Right lobe of liver (tissue), 6 donors: ENCODE measurements at regions not wholly inside any gene's neighbourhood (a gene's known extent, or its start where the extent isn't known, plus 50 kb on each side); places are given as distances from the start of the nearest gene placed in this dataset.

ENCODE experiments used
- ATAC-seq, 4 donors: fragments of 200-7000 bp; cut with Tn5 transposase; one replicate each; pipeline ENCODE4 v1.9.1; 2020; ENCODE audit warnings: mild to moderate bottlenecking in 4 of 4, moderate library complexity in 4 of 4
- DNase-seq, 3 donors: peaks; one replicate each; pipeline ENCODE4 v3.0.0-alpha.2; 2020
- H3K27ac ChIP-seq, 3 donors: fragments of 200-600 bp; one replicate each; pipeline ENCODE4 v1.8.0; 2022
- H3K27me3 ChIP-seq, 2 donors: fragments of 200-600 bp; one replicate each; pipeline ENCODE4 v1.8.0; 2022
- H3K36me3 ChIP-seq, 4 donors: fragments of 200-600 bp; sonication (generic) in 1 of 4; one replicate each; pipeline versions ENCODE4 v1.5.1 to v1.8.0; 2017 to 2022; ENCODE audit warnings: control low read depth in 1 of 4
- H3K4me1 ChIP-seq, 4 donors: fragments of 200-600 bp; sonication (generic) in 1 of 4; one replicate each; pipeline versions ENCODE4 v1.5.1 to v1.8.0; 2017 to 2022; ENCODE audit warnings: control low read depth in 1 of 4
- H3K4me3 ChIP-seq, 3 donors: fragments of 200-600 bp; one replicate each; pipeline ENCODE4 v1.8.0; 2022
- H3K9me3 ChIP-seq, 4 donors: fragments of 200-600 bp; sonication (generic) in 1 of 4; one replicate each; pipeline versions ENCODE4 v1.5.1 to v1.8.0; 2017 to 2022; ENCODE audit warnings: control low read depth in 1 of 4
- CTCF ChIP-seq, 4 donors: fragments of 200-600 bp in 3 of 4; fragments of 450-650 bp in 1 of 4; IDR thresholded peaks; one replicate each; pipeline versions ENCODE4 v1.5.1 to v1.8.0; 2016 to 2022; ENCODE audit warnings: antibody characterized with exemption in 4 of 4, mild to moderate bottlenecking in 2 of 4
- POLR2A ChIP-seq: fragments of 450-650 bp; IDR thresholded peaks from one replicate; pipeline ENCODE4 v1.6.1; 2017; ENCODE audit warnings: antibody characterized with exemption, mild to moderate bottlenecking
- WGBS: methylation state at CpG from one replicate; pipeline ENCODE4 v1.1.6; 2018; ENCODE audit warnings: low coverage, low lambda C conversion rate; ENCODE audit not compliant: insufficient coverage; ENCODE audit errors: missing lambda C conversion rate; 5-methylcytosine and 5-hydroxymethylcytosine counted together
- intact Hi-C, 2 donors: fragments of 100-400 bp; cut with DNase I; formaldehyde crosslinking; loops; one replicate each; pipeline versions ENCODE4 v1.11.2 to v1.14.1; 2022
- donor health status: DM: no; HTN: yes; CAD: no.
- donor health status: DM: no; HTN: no; CAD: no.
- donor health status: DM: no; HTN: no; CAD: no.
- donor health status: DM: no; HTN: yes; CAD: no.
- donor health status: DM: no; HTN: yes; CAD: no.

- Histone ChIP-seq H3K4me3 (no peak overlapping the region), H3K4me1 (no peaks in the 10 kb centered on the region), H3K36me3 (no peaks in the 10 kb centered on the region), H3K9me3 (no peaks in the 10 kb centered on the region), H3K27ac (no peak overlapping the region), H3K27me3 (no peaks in the 10 kb centered on the region)
- ATAC-seq = peak; percentile 90 to 94 (median 92)
- DNase-seq = no peak
- TF ChIP-seq CTCF (IDR thresholded peaks at IDR 0.05) = peak; percentile 52 to 78 (median 64)
- no peak for TF ChIP-seq POLR2A
- WGBS = 36% methylated on average over 4 of the region's 4 CpGs
- intact Hi-C loops = no loop called here
These were observed 231.5 kb upstream of the KLHL1 start for GRCh38 chr13:70339738-70340137.

DNA sequence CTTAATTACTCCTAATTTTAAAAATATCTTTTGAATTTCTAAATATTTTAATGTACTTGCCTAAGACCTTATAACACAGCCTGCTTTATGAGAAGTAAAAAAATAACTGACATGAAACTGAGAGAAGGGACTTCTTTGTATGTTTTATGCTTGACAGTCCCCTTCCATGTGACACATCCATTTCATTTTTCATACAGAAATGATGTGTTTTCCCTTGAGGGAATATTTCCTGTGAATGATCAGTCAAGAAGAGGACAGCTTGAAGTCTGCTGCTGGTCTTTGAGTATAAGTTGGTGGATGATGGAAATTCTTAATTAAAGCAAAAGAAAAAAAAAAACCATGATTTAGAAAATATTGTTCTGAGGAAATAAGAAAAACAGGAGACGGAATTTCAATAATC is 230.4 kb upstream of the KLHL1 start:
- 40% methylated on average over 1 of the region's 1 CpG for WGBS
- no peaks in the 10 kb centered on the region for H3K9me3 ChIP-seq
- ATAC-seq (no peak), DNase-seq (no peak)
- no peaks in the 10 kb centered on the region for H3K4me1 ChIP-seq
- no peak for TF ChIP-seq CTCF (IDR thresholded peaks at IDR 0.05)
- TF ChIP-seq POLR2A = no peak
- intact Hi-C loops = no loop called here
- no peaks in the 10 kb centered on the region for H3K27me3 ChIP-seq
- H3K4me3 ChIP-seq = no peak overlapping the region
- H3K27ac ChIP-seq = no peak overlapping the region
- H3K36me3 ChIP-seq = no peaks in the 10 kb centered on the region

DNA sequence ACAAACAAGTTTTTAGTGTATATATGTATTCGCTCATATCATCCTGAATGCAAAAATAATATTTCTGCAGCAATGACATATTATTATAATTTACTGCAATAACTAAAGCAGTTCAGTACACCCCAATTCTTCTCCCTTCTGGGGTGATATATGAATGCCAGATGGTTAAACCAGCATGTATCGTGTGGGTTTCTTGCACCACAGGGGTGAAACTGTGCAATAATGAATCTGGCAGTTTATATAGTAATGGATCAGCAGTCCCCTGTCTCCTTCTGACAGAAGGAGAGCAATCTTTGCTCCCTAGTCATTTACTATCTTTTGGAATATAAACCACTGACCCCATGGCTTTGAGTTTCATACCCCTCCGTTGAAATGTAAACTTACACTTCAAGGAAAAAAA is 228.6 kb upstream of the KLHL1 start:
- DNase-seq (no peak), ATAC-seq (no peak)
- WGBS = 60% methylated on average over 3 of the region's 3 CpGs
- TF ChIP-seq CTCF (IDR thresholded peaks at IDR 0.05) (no peak), POLR2A (no peak)
- Histone ChIP-seq H3K4me1 (no peaks in the 10 kb centered on the region), H3K27ac (no peak overlapping the region), H3K9me3 (no peaks in the 10 kb centered on the region), H3K4me3 (no peak overlapping the region), H3K36me3 (no peaks in the 10 kb centered on the region), H3K27me3 (no peaks in the 10 kb centered on the region)
- intact Hi-C loops = no loop called here

- no peak overlapping the region for H3K27ac ChIP-seq
- H3K9me3 ChIP-seq = no peaks in the 10 kb centered on the region
- no peak for ATAC-seq
- H3K4me1 ChIP-seq = no peaks in the 10 kb centered on the region
- no peak for TF ChIP-seq CTCF (IDR thresholded peaks at IDR 0.05)
- TF ChIP-seq POLR2A = no peak
- H3K4me3 ChIP-seq = no peak overlapping the region
- intact Hi-C loops = no loop called here
- no peaks in the 10 kb centered on the region for H3K36me3 ChIP-seq
- WGBS = 73% methylated on average over 2 of the region's 2 CpGs
- no peaks in the 10 kb centered on the region for H3K27me3 ChIP-seq
- DNase-seq = no peak
These were observed 225.5 kb upstream of the KLHL1 start for GRCh38 chr13:70333752-70334151.

- Histone ChIP-seq H3K9me3 (no peaks in the 10 kb centered on the region), H3K27me3 (no peaks in the 10 kb centered on the region), H3K27ac (no peak overlapping the region), H3K36me3 (no peaks in the 10 kb centered on the region), H3K4me3 (no peak overlapping the region), H3K4me1 (no peaks in the 10 kb centered on the region)
- WGBS = 70% methylated on average over 2 of the region's 2 CpGs
- intact Hi-C loops = no loop called here
- ATAC-seq (no peak), DNase-seq (no peak)
- TF ChIP-seq CTCF (IDR thresholded peaks at IDR 0.05) (no peak), POLR2A (no peak)
These were observed 222.6 kb upstream of the KLHL1 start for GRCh38 chr13:70330697-70331361.
